Smooth muscle cell (in vitro differentiated cells): ENCODE measurements at regions not wholly inside any gene's neighbourhood (a gene's known extent, or its start where the extent isn't known, plus 50 kb on each side); places are given as distances from the start of the nearest gene placed in this dataset.
"Not testable (repeated sequence)": the region's sequence is repeated elsewhere in the genome, so short reads cannot be mapped to it uniquely, and the experiment has no call there.

Experiments
- DNase-seq: peaks from one replicate; lab custom pipeline; 2025; ENCODE audit not compliant: unreplicated experiment; lab: John Stamatoyannopoulos, UW
- H2AFZ ChIP-seq: fragments of 200-600 bp; sonication (generic); 2 replicates; pipeline ENCODE4 v1.6.0; 2016; ENCODE audit warnings: antibody characterized with exemption, low read depth, mild to moderate bottlenecking
- H3F3A ChIP-seq: fragments of 200-600 bp; sonication (generic); 2 replicates; pipeline ENCODE4 v1.6.0; 2017; ENCODE audit warnings: antibody characterized with exemption, low read depth
- H3K27ac ChIP-seq: fragments of 200-600 bp; sonication (generic); 2 replicates; pipeline ENCODE4 v1.5.1; 2016; ENCODE audit warnings: low read depth, mild to moderate bottlenecking
- H3K27me3 ChIP-seq: fragments of 200-600 bp; sonication (generic); 2 replicates; pipeline ENCODE4 v1.6.1; 2016; ENCODE audit warnings: low read depth, mild to moderate bottlenecking
- H3K36me3 ChIP-seq: fragments of 200-600 bp; sonication (generic); 2 replicates; pipeline ENCODE4 v1.5.1; 2016; ENCODE audit warnings: low read depth
- H3K4me1 ChIP-seq: fragments of 200-600 bp; sonication (generic); 2 replicates; pipeline ENCODE4 v1.5.1; 2016; ENCODE audit warnings: low read depth
- H3K4me2 ChIP-seq: fragments of 200-600 bp; sonication (generic); 2 replicates; pipeline ENCODE4 v1.6.0; 2016; ENCODE audit warnings: mild to moderate bottlenecking
- H3K4me3 ChIP-seq: fragments of 200-600 bp; sonication (generic); 2 replicates; pipeline ENCODE4 v1.5.1; 2016; ENCODE audit warnings: mild to moderate bottlenecking
- H3K79me2 ChIP-seq: fragments of 200-600 bp; sonication (generic); 2 replicates; pipeline ENCODE4 v1.6.0; 2016; ENCODE audit warnings: low read depth, mild to moderate bottlenecking
- H3K9ac ChIP-seq: fragments of 200-600 bp; sonication (generic); 2 replicates; pipeline ENCODE4 v1.6.0; 2016; ENCODE audit warnings: low read depth
- H3K9me3 ChIP-seq: fragments of 200-600 bp; sonication (generic); replicated peaks from 2 replicates; pipeline ENCODE4 v1.5.1; 2016; ENCODE audit warnings: low read depth
- H4K20me1 ChIP-seq: fragments of 200-600 bp; sonication (generic); 2 replicates; pipeline ENCODE4 v1.6.0; 2016; ENCODE audit warnings: low read depth
- WGBS: methylation state at CpG from one replicate; pipeline ENCODE4 v1.1.7; 2016; ENCODE audit warnings: low lambda C conversion rate; 5-methylcytosine and 5-hydroxymethylcytosine counted together
- TF ChIP-seq, protein P1 (sequence below): fragments of 200-600 bp; sonication (generic); IDR thresholded peaks from 2 replicates; pipeline ENCODE4 v1.5.1; 2017; ENCODE audit warnings: borderline replicate concordance, mild to moderate bottlenecking, antibody characterized with exemption; ENCODE audit not compliant: insufficient read depth, poor library complexity, severe bottlenecking

DNA sequence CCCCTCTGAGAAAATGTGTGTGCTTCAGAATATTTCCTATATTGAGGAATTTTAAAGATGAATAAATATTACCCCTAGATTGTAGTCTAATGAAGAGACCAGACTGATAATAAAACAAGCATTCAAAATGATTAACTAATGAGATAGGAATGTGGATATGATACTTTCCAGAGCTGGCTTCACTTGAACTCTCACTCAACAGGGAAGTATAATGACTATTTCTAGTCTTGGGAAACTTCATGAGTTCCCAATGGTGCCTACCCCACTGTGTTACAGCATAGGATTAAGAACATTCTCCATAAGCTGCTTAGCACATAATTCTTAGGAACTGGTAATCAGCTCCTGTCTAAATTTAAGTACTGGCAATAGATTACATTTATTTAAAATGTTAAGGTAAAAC is 261.5 kb upstream of the ZNF385D start:
- DNase-seq = no peak

DNA sequence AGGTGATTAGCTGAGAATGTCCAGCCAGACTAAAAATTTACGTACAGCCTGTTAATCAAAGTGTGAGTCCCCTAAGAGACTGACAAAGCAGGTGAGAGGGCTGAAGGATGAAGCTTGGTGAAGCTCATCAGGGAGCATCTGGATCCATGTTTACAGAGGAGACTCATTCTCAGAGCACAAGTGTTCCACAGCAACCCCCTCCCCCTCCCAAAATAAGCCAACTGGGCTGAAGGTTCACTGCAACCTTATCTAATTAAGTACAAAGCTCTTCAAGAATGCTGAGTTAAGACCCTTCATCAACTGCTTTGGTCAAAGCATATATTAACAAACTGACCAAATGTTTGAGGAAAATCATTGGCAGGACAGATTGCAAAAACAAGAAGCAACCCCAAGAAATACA is 262.6 kb upstream of the ZNF385D start:
- Histone ChIP-seq H3K4me3 (no peak overlapping the region), H3K9ac (no peak overlapping the region), H3K36me3 (no peaks in the 10 kb centered on the region), H3K4me2 (no peak overlapping the region), H3K27me3 (peaks cover 17% of the 10 kb centered on the region), H4K20me1 (no peaks in the 10 kb centered on the region), H2AFZ (no peak overlapping the region), H3K27ac (no peak overlapping the region), H3K9me3 (no peaks in the 10 kb centered on the region), H3K4me1 (peaks cover 6% of the 10 kb centered on the region), H3F3A (no peaks in the 10 kb centered on the region), H3K79me2 (no peaks in the 10 kb centered on the region)
- TF ChIP-seq, protein P1, sequence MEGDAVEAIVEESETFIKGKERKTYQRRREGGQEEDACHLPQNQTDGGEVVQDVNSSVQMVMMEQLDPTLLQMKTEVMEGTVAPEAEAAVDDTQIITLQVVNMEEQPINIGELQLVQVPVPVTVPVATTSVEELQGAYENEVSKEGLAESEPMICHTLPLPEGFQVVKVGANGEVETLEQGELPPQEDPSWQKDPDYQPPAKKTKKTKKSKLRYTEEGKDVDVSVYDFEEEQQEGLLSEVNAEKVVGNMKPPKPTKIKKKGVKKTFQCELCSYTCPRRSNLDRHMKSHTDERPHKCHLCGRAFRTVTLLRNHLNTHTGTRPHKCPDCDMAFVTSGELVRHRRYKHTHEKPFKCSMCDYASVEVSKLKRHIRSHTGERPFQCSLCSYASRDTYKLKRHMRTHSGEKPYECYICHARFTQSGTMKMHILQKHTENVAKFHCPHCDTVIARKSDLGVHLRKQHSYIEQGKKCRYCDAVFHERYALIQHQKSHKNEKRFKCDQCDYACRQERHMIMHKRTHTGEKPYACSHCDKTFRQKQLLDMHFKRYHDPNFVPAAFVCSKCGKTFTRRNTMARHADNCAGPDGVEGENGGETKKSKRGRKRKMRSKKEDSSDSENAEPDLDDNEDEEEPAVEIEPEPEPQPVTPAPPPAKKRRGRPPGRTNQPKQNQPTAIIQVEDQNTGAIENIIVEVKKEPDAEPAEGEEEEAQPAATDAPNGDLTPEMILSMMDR = no peak
- 83% methylated on average over 1 of the region's 1 CpG for WGBS
- DNase-seq = no peak

More for the DNA sequence above, 261.5 kb upstream of the ZNF385D start:
- no peaks in the 10 kb centered on the region for H3K79me2 ChIP-seq
- no peak overlapping the region for H3K27ac ChIP-seq
- H4K20me1 ChIP-seq = no peaks in the 10 kb centered on the region
- peaks cover 17% of the 10 kb centered on the region for H3K27me3 ChIP-seq
- H3F3A ChIP-seq = no peaks in the 10 kb centered on the region
- H3K36me3 ChIP-seq = no peaks in the 10 kb centered on the region
- no peaks in the 10 kb centered on the region for H3K9me3 ChIP-seq
- no peak overlapping the region for H2AFZ ChIP-seq
- H3K9ac ChIP-seq = no peak overlapping the region
- H3K4me1 ChIP-seq = peaks cover 6% of the 10 kb centered on the region
- H3K4me3 ChIP-seq = no peak overlapping the region
- TF ChIP-seq, protein P1 = no peak
- no peak overlapping the region for H3K4me2 ChIP-seq

DNA sequence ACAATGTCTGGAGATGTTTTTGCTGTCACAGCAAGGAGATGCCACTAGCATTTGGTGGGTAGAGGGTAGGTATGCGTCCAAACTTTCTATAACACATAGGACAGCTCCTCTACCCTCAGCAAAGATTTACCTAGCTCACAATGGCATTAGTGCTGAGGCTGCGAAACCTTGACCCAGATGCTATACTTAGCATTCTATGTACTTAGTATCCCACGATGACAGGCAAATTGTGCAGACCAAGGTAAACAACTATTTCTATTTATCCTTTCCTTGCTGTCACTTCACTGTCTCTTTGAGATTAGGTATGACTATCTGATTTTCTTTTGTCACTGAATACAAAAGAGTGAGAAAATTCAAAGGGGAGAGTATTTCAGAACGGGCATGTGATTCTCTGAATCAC is 265.2 kb upstream of the ZNF385D start:
- H3F3A ChIP-seq = no peaks in the 10 kb centered on the region
- DNase-seq = no peak
- no peak overlapping the region for H2AFZ ChIP-seq
- no peak overlapping the region for H3K4me3 ChIP-seq
- TF ChIP-seq, protein P1 = no peak
- H3K36me3 ChIP-seq = no peaks in the 10 kb centered on the region
- no peak overlapping the region for H3K4me2 ChIP-seq
- 86% methylated on average over 4 of the region's 4 CpGs for WGBS
- H3K4me1 ChIP-seq = peaks cover 6% of the 10 kb centered on the region
- peaks cover 17% of the 10 kb centered on the region for H3K27me3 ChIP-seq
- no peaks in the 10 kb centered on the region for H3K9me3 ChIP-seq
- H3K27ac ChIP-seq = no peak overlapping the region
- no peaks in the 10 kb centered on the region for H3K79me2 ChIP-seq
- no peak overlapping the region for H3K9ac ChIP-seq
- no peaks in the 10 kb centered on the region for H4K20me1 ChIP-seq

DNA sequence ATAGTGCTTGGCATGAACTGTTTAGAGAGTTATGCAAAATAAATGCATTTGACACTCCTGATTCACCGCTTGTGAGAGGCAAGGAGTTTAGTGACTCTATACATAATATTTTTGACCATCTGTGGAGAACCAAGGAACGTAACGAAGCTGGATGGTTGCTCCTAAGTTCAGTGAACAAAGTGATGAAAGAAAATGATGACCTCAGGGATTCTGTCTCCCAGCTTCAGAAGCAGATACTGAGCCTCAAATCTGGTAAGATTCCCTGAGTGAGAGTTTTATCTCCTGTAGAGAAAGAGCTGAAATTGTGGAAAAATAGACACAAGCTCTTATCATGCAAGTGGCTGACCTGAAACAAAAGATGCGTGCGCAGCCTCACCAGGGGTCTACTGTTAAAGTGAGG is 273.6 kb upstream of the ZNF385D start:
- not testable (repeated sequence) for H3K27me3 ChIP-seq, H3K27ac ChIP-seq, H3K36me3 ChIP-seq, H2AFZ ChIP-seq, H3K4me2 ChIP-seq, H3K4me1 ChIP-seq, H3F3A ChIP-seq, H3K79me2 ChIP-seq, DNase-seq, H3K9ac ChIP-seq, H4K20me1 ChIP-seq, H3K9me3 ChIP-seq, H3K4me3 ChIP-seq
- 91% methylated on average over 5 of the region's 5 CpGs for WGBS
